HFFc6 (cell line): ENCODE measurements at regions not wholly inside any gene's neighbourhood (a gene's known extent, or its start where the extent isn't known, plus 50 kb on each side); places are given as distances from the start of the nearest gene placed in this dataset.

Experiments
- DNase-seq: peaks from one replicate; pipeline ENCODE4 v3.0.0-alpha.2; 2018
- H3K27ac Mint-ChIP-seq: 2 replicates; pipeline ENCODE4 v1.8.0; 2020; ENCODE audit warnings: mild to moderate bottlenecking, mixed read lengths
- H3K27me3 Mint-ChIP-seq: 2 replicates; pipeline ENCODE4 v1.8.0; 2021; ENCODE audit warnings: mild to moderate bottlenecking, moderate library complexity, mixed read lengths; ENCODE audit not compliant: insufficient read depth
- H3K36me3 Mint-ChIP-seq: 2 replicates; pipeline ENCODE4 v1.8.0; 2021; ENCODE audit warnings: low read depth, mixed read lengths
- H3K4me1 Mint-ChIP-seq: 2 replicates; pipeline ENCODE4 v1.8.0; 2020; ENCODE audit warnings: low read depth, mixed read lengths
- H3K4me3 Mint-ChIP-seq: 2 replicates; pipeline ENCODE4 v1.8.0; 2020; ENCODE audit warnings: mild to moderate bottlenecking, moderate library complexity, mixed read lengths
- H3K9me3 Mint-ChIP-seq: 2 replicates; pipeline ENCODE4 v1.8.0; 2020; ENCODE audit warnings: mild to moderate bottlenecking, mixed read lengths
- TF ChIP-seq, protein P1 (sequence below): fragments of 200-600 bp; sonication (generic); IDR thresholded peaks from 2 replicates; pipeline ENCODE4 v1.5.0; 2021; ENCODE audit warnings: antibody characterized with exemption, mild to moderate bottlenecking

DNA sequence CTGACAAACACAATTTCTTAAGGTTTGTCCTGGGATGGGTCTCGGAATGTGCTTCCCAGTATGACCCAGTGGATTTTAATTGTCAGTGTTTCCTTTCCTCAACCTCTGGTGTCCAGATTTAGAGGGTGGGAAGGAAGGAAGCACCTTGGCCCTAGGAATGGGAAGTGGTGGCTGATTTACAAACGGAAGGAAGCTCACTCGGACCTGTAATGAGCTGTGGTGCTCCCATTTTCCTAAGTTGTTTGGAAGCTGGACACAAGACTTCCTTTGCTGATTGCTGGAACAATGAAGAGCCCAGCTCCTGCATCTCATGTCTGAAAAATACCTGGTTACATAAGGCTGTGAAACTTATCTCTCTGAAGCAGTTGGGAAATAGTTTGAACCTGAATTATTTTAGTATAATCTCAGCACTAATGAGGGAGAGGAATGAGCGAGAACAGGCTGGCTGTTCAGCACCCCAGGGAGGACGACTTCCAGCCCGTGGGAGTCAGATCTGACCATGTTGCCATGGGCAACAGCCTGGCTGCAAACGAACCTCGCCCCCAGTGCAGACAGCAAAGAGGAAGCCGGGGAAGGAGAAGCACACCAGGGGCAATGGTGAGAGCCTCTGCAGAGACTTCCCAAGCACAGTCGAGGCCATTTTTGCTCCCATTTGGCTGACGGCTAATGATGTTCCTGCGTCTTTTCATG is 74.4 kb upstream of the ASB18 start:
- H3K27ac Mint-ChIP-seq = no peak overlapping the region
- DNase-seq = no peak
- peaks cover 16% of the 10 kb centered on the region for H3K9me3 Mint-ChIP-seq
- no peaks in the 10 kb centered on the region for H3K4me1 Mint-ChIP-seq
- peaks cover 11% of the 10 kb centered on the region for H3K27me3 Mint-ChIP-seq
- no peak overlapping the region for H3K4me3 Mint-ChIP-seq
- TF ChIP-seq, protein P1, sequence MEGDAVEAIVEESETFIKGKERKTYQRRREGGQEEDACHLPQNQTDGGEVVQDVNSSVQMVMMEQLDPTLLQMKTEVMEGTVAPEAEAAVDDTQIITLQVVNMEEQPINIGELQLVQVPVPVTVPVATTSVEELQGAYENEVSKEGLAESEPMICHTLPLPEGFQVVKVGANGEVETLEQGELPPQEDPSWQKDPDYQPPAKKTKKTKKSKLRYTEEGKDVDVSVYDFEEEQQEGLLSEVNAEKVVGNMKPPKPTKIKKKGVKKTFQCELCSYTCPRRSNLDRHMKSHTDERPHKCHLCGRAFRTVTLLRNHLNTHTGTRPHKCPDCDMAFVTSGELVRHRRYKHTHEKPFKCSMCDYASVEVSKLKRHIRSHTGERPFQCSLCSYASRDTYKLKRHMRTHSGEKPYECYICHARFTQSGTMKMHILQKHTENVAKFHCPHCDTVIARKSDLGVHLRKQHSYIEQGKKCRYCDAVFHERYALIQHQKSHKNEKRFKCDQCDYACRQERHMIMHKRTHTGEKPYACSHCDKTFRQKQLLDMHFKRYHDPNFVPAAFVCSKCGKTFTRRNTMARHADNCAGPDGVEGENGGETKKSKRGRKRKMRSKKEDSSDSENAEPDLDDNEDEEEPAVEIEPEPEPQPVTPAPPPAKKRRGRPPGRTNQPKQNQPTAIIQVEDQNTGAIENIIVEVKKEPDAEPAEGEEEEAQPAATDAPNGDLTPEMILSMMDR = no peak
- no peaks in the 10 kb centered on the region for H3K36me3 Mint-ChIP-seq

DNA sequence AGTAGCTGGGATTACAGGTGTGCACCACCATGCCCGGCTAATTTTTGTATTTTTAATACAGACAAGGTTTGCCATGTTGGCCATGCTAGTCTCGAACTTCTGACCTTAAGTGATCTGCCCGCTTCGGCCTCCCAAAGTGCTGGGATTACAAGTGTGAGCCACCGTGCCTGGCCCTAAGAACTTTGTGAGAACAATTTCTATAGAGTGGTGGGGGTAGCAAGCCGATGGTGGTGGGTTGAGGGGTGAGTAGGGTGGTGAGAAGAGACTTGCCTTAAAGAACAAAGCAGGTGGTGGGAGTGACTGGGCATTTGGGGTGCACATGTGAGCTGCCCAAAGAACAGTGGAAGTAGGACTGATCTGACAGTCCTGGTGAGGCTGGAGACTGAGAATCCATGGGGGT is 76.0 kb upstream of the ASB18 start:
- H3K36me3 Mint-ChIP-seq = no peaks in the 10 kb centered on the region
- H3K4me1 Mint-ChIP-seq = no peaks in the 10 kb centered on the region
- no peak for DNase-seq

DNA sequence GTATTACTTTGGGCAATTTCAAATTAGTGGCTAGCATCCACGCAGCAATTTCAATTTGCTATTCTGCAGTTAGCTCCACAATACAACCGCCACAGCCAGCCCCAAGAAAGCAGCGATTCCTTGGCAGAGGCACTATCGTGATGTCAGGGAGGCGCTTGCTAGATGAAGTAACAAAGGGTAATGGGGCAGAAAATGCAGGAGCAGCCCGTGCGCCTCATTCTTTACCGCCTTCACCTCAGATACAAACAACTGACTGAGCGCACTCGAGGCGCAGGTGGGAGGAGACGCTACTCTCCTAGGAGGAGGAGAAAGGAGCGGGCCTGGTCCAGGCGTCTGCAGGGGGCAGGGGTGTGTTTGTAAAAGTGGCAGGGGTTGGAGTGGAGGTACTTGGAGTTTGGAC is 76.9 kb upstream of the ASB18 start:
- Mint-ChIP-seq H3K4me1 (no peaks in the 10 kb centered on the region), H3K27me3 (peaks cover 14% of the 10 kb centered on the region), H3K36me3 (no peaks in the 10 kb centered on the region), H3K9me3 (peaks cover 12% of the 10 kb centered on the region), H3K27ac (no peak overlapping the region), H3K4me3 (no peak overlapping the region)
- TF ChIP-seq, protein P1 = no peak
- DNase-seq = no peak

More for the DNA sequence above, 76.0 kb upstream of the ASB18 start:
- TF ChIP-seq, protein P1 = no peak
- no peak overlapping the region for H3K27ac Mint-ChIP-seq
- H3K4me3 Mint-ChIP-seq = no peak overlapping the region
- peaks cover 12% of the 10 kb centered on the region for H3K9me3 Mint-ChIP-seq
- peaks cover 14% of the 10 kb centered on the region for H3K27me3 Mint-ChIP-seq

DNA sequence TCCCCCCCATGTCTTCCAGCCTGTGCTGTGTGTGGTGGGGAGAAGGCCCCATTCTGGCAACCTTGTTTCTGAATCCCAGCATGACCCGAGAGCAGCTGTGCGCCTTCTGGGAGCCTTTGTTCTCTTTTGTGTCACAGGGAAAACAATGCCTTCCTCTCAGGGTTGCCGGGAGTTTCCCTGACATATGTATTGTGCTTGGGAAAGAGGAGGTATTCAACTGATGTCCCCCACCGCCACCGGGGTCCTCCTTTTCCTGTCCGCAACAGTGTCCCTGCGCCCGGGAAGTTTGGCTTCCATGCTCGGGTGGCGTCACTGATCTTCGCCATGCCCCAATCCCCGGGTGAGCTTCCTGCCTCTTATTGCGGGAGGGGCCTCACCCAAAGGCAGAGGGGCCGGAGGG is 77.5 kb upstream of the ASB18 start:
- Mint-ChIP-seq H3K27ac (no peak overlapping the region), H3K4me1 (no peaks in the 10 kb centered on the region), H3K27me3 (peaks cover 16% of the 10 kb centered on the region), H3K9me3 (peaks cover 8% of the 10 kb centered on the region), H3K36me3 (no peaks in the 10 kb centered on the region), H3K4me3 (no peak overlapping the region)
- TF ChIP-seq, protein P1 = no peak
- no peak for DNase-seq

DNA sequence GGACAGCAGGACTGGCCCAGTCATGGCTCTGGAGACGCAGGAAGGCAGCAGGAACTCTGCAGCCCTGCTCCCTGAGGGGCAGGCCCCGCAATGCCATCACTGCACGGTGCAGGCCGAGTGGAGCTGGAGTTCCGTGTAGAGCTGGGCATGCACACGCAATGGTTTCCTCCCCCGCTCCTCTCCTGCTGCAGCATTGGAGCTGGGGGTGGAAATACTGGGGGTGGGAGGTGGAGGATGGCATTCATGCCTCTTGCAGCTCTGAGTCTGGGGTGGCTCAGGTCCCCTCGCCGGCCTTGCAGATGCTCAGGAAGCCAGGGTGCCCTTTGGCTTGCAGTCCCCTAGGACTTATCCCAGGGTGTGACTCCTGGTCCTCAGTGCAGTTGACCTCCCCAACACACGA is 78.3 kb upstream of the ASB18 start:
- no peaks in the 10 kb centered on the region for H3K4me1 Mint-ChIP-seq
- no peak overlapping the region for H3K4me3 Mint-ChIP-seq
- no peak for DNase-seq
- peaks cover 2% of the 10 kb centered on the region; the same call in 1 of the 2 replicates for H3K9me3 Mint-ChIP-seq
- H3K27ac Mint-ChIP-seq = no peak overlapping the region
- TF ChIP-seq, protein P1 = no peak
- H3K27me3 Mint-ChIP-seq = peaks cover 14% of the 10 kb centered on the region
- no peaks in the 10 kb centered on the region for H3K36me3 Mint-ChIP-seq
